ENCODE measurements at regions not wholly inside any gene's neighbourhood (a gene's known extent, or its start where the extent isn't known, plus 50 kb on each side); places are given as distances from the start of the nearest gene placed in this dataset.

DNA sequence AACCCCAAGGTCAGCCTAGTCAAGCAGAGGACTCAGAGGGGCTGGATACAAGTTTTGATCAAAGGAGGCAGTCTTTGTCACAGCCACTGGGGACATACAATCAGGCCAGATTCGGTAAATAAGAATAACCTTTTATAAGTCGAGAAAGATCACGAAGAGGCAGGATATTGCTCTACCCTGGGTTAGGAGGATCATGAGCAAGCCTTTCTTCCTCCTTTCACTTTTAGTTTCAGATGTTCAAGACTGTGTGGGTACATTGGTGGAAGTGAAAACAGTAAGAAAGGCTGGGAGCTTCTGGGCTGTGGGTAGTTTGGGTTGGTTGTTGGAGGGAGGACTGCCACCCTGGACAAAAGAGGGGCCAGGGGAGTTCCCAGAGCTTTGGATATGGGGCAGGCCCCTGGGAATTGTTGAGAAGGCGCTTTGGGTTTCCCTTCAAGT lies 127.7 kb downstream of the SNAPC1 start:
- TF ChIP-seq CTCF (IDR thresholded peaks at IDR 0.05) (no peak), POLR2A (IDR thresholded peaks at IDR 0.05) (no peak)
